Ovary (tissue), 3 donors: ENCODE measurements at regions not wholly inside any gene's neighbourhood (a gene's known extent, or its start where the extent isn't known, plus 50 kb on each side); places are given as distances from the start of the nearest gene placed in this dataset.

Experiments used
- CTCF ChIP-seq, 3 donors: fragments of 450-650 bp in 2 of 3; fragments of 200-600 bp in 1 of 3; IDR thresholded peaks; one replicate each; pipeline versions ENCODE4 v1.5.1 to v1.8.0; 2016 to 2022; ENCODE audit warnings: antibody characterized with exemption in 3 of 3, mild to moderate bottlenecking in 1 of 3
- EP300 ChIP-seq: sonication (generic); formaldehyde crosslinking; IDR thresholded peaks from one replicate; pipeline ENCODE4 v1.6.1; 2017; ENCODE audit warnings: antibody characterized with exemption
- POLR2A ChIP-seq: fragments of 450-650 bp; IDR thresholded peaks from one replicate; pipeline ENCODE4 v1.6.1; 2017; ENCODE audit warnings: antibody characterized with exemption, mild to moderate bottlenecking, moderate library complexity
- donor health status: DM: no; HTN: no; CAD: no.

DNA sequence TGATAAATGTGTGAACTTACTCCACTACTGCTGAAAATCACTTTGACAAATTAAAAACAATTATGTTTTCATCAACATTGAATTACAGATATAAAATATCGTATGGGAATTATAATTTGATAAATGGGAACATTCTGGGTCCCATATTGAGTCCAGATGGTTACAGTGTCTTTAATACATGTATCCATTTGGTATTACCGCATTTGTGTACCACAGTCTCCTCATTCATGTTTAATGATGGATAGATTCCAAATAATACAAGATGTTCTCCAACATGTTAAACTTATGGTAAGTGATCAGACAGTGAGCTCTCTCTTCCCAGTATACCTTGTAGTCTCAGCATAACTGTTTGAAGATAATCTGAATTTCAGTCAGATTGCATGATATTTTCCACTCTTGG is 1706.8 kb upstream of the PCDH7 start:
- TF ChIP-seq POLR2A (no peak), CTCF (IDR thresholded peaks at IDR 0.05) (no peak), EP300 (no peak)
